Mammary epithelial cell (primary cell): ENCODE measurements at regions not wholly inside any gene's neighbourhood (a gene's known extent, or its start where the extent isn't known, plus 50 kb on each side); places are given as distances from the start of the nearest gene placed in this dataset.

Experiments used
- EZH2 ChIP-seq: IDR thresholded peaks from 2 replicates; pipeline ENCODE4 v1.6.1; 2012; ENCODE audit warnings: low read length, inconsistent platforms, borderline replicate concordance
- TF ChIP-seq, protein P1 (sequence below), 2 donors: IDR thresholded peaks in 1 of 2; conservative IDR thresholded peaks in 1 of 2; 2 replicates each; pipeline ENCODE4 v1.5.1; 2011 to 2012; ENCODE audit warnings: inconsistent platforms in 2 of 2, low read length in 2 of 2, mild to moderate bottlenecking in 2 of 2, control low read depth in 1 of 2, low read depth in 1 of 2; ENCODE audit not compliant: insufficient read depth in 1 of 2; ENCODE audit errors: extremely low read depth in 1 of 2

DNA sequence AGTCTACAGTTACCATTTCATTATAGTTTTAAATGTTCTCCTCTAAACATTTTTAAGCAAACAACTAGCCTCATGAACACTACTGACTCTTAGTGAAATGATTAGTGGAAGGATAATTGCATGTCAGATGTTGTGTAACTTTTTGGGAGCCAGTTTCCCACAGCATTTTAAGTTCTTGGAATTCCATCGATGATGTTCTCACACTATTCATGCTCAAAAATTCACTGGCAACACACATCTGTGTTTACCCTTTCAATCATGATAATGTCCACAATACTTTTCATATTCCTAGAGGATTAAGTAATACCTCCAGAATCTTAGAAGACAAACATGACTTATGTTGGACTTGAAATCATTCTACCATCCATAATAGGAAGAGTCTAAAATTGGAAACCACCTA is 678.1 kb upstream of the ID4 start:
- TF ChIP-seq EZH2, result no peak
- TF ChIP-seq, protein P1, sequence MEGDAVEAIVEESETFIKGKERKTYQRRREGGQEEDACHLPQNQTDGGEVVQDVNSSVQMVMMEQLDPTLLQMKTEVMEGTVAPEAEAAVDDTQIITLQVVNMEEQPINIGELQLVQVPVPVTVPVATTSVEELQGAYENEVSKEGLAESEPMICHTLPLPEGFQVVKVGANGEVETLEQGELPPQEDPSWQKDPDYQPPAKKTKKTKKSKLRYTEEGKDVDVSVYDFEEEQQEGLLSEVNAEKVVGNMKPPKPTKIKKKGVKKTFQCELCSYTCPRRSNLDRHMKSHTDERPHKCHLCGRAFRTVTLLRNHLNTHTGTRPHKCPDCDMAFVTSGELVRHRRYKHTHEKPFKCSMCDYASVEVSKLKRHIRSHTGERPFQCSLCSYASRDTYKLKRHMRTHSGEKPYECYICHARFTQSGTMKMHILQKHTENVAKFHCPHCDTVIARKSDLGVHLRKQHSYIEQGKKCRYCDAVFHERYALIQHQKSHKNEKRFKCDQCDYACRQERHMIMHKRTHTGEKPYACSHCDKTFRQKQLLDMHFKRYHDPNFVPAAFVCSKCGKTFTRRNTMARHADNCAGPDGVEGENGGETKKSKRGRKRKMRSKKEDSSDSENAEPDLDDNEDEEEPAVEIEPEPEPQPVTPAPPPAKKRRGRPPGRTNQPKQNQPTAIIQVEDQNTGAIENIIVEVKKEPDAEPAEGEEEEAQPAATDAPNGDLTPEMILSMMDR (conservative IDR thresholded peaks at IDR 0.05 in 1 of 2, IDR thresholded peaks at IDR 0.05 in 1 of 2; ENCODE audit: extremely low read depth in 1 of 2, insufficient read depth in 1 of 2, low read depth in 1 of 2, low read length in 2 of 2), result no peak
